ENCODE measurements at regions not wholly inside any gene's neighbourhood (a gene's known extent, or its start where the extent isn't known, plus 50 kb on each side); places are given as distances from the start of the nearest gene placed in this dataset.
"Not testable (repeated sequence)": the region's sequence is repeated elsewhere in the genome, so short reads cannot be mapped to it uniquely, and the experiment has no call there.

DNA sequence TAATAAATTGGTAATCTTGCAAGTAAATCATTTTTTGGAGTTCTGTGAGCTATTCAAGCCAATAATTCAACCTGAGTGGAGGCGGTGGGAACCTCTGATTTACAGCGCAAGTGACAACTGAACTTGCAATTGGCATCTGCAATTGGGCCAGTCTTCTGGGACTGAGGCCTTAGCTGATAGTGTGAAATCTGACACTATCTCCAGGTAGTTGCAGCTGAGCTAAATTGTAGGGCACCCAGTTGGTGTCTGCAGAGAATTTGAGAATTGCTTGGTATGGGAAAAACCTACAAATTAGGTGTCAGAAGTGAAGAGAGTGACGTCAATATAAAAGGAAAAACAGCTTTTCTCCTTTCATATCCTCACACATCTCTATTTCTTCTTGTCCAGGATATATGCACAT lies 1633.6 kb upstream of the GOT2 start:
- Histone ChIP-seq H3K27ac (no peak overlapping the region), H3K4me3 (no peak overlapping the region), H3K4me1 (replicated peaks in 1 of 2) (no peaks in the 10 kb centered on the region)
- 14 to 100% (median 88%) methylated on average over 1 to 3 of the region's 3 CpGs; no CpG with 5 or more reads in 1 of the 10 experiments for WGBS, 10 experiments
- ATAC-seq (replicated peaks in 6 of 8): no peak
- in situ Hi-C loops (cut with MboI; ENCODE audit: low pct_unique_long_range_greater_than_20kb in 2 of 9, low sequenced_read_pairs in 9 of 9, unreplicated experiment in 9 of 9): no loop called here

DNA sequence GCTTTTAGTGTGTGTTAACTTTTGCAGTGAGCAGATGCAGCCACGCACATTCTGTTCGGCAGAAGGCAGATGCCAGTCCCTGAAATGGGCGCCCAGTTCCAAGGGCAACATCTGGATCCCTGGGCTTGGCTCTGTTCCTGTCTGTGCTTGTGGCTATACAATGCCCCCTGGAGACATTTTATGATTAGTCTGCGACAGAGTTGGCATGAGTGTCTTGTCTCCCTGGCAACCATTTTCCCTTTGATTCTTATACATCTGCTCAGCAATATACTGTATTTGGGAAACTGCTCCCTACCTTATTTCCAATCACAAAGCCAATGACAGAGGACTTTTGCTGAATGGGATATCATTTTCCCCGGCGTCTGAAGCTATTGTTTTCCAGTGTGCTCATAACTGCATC lies 1629.5 kb upstream of the GOT2 start:
- WGBS, 10 experiments: 3 to 100% (median 64%) methylated on average over 3 to 6 of the region's 6 CpGs; no CpG with 5 or more reads in 2 of the 10 experiments

GRCh38 chr16:60359866-60360265 lies 1625.8 kb upstream of the GOT2 start:
- ATAC-seq (replicated peaks in 6 of 8); H3K27ac ChIP-seq; H3K4me1 ChIP-seq (replicated peaks in 1 of 2); in situ Hi-C loops (cut with MboI; ENCODE audit: low pct_unique_long_range_greater_than_20kb in 2 of 9, low sequenced_read_pairs in 9 of 9, unreplicated experiment in 9 of 9); H3K4me3 ChIP-seq: not testable (repeated sequence)
- WGBS, 10 experiments: 80 to 90% methylated on average over 1 to 2 of the region's 13 CpGs; no CpG with 5 or more reads in 8 of the 10 experiments

More for the DNA sequence above, 1629.5 kb upstream of the GOT2 start:
- Histone ChIP-seq H3K27ac (no peak overlapping the region), H3K4me3 (no peak overlapping the region), H3K4me1 (replicated peaks in 1 of 2) (peaks cover 0 to 2% of the 10 kb centered on the region in 2 donors)
- in situ Hi-C loops (cut with MboI; ENCODE audit: low pct_unique_long_range_greater_than_20kb in 2 of 9, low sequenced_read_pairs in 9 of 9, unreplicated experiment in 9 of 9): no loop called here
- ATAC-seq (replicated peaks in 6 of 8): peak in 1 of 8 experiments; percentile 8

DNA sequence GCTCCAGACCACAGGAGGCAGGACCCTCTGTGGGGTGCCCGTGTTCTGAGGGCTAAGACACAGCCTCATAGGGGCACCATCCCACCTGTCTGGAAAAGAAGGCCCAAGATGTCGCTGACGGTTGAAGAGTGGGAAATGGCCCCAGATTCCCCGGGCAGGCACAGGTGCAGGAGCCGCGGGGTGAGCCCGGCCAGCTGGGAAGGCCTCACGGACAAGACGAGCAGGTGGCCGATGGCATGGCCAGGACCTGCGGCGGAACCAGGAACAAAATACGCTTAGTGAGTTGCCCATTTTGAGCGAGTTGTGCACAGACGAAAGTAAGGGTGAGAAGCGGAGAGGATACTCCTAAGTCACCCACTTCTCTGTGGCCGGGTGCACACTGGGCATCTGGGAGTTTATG lies 1625.3 kb upstream of the GOT2 start:
- ATAC-seq (replicated peaks in 6 of 8); in situ Hi-C loops (cut with MboI; ENCODE audit: low pct_unique_long_range_greater_than_20kb in 2 of 9, low sequenced_read_pairs in 9 of 9, unreplicated experiment in 9 of 9); H3K27ac ChIP-seq; H3K4me3 ChIP-seq; H3K4me1 ChIP-seq (replicated peaks in 1 of 2): not testable (repeated sequence)
- WGBS, 10 experiments: 92 to 100% (median 100%) methylated on average over 1 to 10 of the region's 17 CpGs; no CpG with 5 or more reads in 7 of the 10 experiments

- ATAC-seq (replicated peaks in 6 of 8); H3K4me1 ChIP-seq (replicated peaks in 1 of 2); H3K27ac ChIP-seq; in situ Hi-C loops (cut with MboI; ENCODE audit: low pct_unique_long_range_greater_than_20kb in 2 of 9, low sequenced_read_pairs in 9 of 9, unreplicated experiment in 9 of 9); H3K4me3 ChIP-seq: not testable (repeated sequence)
- WGBS, 10 experiments: 40 to 93% methylated on average over 2 to 3 of the region's 29 CpGs; no CpG with 5 or more reads in 8 of the 10 experiments
Measured at GRCh38 chr16:60357876-60358522, 1623.9 kb upstream of the GOT2 start.

- no peak overlapping the region for H3K27ac ChIP-seq
- H3K4me1 ChIP-seq (replicated peaks in 1 of 2): no peaks in the 10 kb centered on the region
- WGBS, 10 experiments: 8 to 100% (median 86%) methylated on average over 1 of the region's 1 CpG; no CpG with 5 or more reads in 3 of the 10 experiments
- in situ Hi-C loops (cut with MboI; ENCODE audit: low pct_unique_long_range_greater_than_20kb in 2 of 9, low sequenced_read_pairs in 9 of 9, unreplicated experiment in 9 of 9): no loop called here
- H3K4me3 ChIP-seq: no peak overlapping the region
- no peak for ATAC-seq (replicated peaks in 6 of 8)
Measured at GRCh38 chr16:60346256-60346655, 1612.1 kb upstream of the GOT2 start.

DNA sequence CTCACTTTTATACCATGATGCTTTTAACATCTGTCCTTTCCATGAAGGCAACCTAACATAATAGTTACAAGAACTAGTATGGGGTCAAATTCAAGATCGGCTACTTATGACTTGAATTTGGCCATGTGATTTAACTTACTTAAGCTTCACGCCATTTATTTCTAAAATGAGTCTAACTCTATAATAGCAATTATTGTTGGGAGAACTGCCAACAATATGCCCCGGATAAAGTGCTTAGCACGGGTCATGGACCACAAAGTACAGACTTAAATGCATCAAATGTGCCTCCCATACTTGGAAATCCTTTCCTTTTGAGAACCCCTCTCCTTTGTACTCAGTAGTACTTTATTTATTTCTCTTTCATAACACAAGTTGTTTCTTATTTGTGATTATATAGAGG lies 1603.6 kb upstream of the GOT2 start:
- 0 to 95% (median 49%) methylated on average over 1 to 4 of the region's 4 CpGs; no CpG with 5 or more reads in 2 of the 10 experiments for WGBS, 10 experiments
- Histone ChIP-seq H3K4me3 (no peak overlapping the region), H3K27ac (no peak overlapping the region), H3K4me1 (replicated peaks in 1 of 2) (no peaks in the 10 kb centered on the region)
- in situ Hi-C loops (cut with MboI; ENCODE audit: low pct_unique_long_range_greater_than_20kb in 2 of 9, low sequenced_read_pairs in 9 of 9, unreplicated experiment in 9 of 9): no loop called here
- ATAC-seq (replicated peaks in 6 of 8): no peak

DNA sequence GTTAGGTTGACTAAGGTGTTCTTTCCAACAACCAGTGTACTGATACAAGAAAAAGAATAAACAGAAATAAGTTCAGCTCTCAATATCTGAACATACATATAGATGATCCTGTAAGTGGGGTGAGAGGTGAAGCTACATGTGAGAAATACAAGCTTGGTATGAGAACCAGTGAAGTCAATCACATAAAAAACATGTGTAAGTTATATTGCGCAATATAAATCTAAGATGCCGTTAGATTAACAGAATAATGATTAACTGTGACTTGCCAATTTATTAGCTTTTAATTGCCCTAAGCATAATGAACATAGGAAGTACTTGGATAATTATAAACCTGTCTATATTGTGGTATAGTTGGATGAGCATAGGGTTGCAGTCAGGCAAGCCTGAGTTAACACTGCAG lies 1597.1 kb upstream of the GOT2 start:
- ATAC-seq (replicated peaks in 6 of 8): no peak
- in situ Hi-C loops (cut with MboI; ENCODE audit: low pct_unique_long_range_greater_than_20kb in 2 of 9, low sequenced_read_pairs in 9 of 9, unreplicated experiment in 9 of 9): no loop called here
- Histone ChIP-seq H3K4me1 (replicated peaks in 1 of 2) (peaks cover 0 to 8% of the 10 kb centered on the region in 2 donors), H3K4me3 (no peak overlapping the region), H3K27ac (no peak overlapping the region)
- WGBS, 10 experiments: 0 to 86% (median 44%) methylated on average over 1 to 2 of the region's 2 CpGs; no CpG with 5 or more reads in 2 of the 10 experiments

DNA sequence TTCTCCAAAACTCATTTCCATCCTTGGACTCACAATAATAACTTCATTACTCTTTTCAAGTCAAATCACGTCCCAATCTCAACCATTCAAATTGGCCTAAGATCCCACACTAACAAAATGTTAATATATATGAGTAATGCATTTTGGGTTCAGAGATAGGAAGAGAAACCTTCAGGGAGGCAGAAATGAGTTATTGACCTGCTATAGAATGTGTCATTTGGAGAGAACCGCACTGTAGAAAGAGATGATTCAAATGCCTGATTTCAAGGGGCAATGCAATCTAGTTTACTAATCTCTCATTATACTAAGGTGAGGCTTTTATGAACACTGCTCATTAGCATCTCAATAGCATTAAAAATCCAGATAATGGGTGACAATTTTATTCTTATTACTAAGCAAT lies 1595.0 kb upstream of the GOT2 start:
- 19 to 100% (median 71%) methylated on average over 1 to 2 of the region's 2 CpGs; no CpG with 5 or more reads in 4 of the 10 experiments for WGBS, 10 experiments
- peak in 2 of 8 experiments; percentile 35 to 40 for ATAC-seq (replicated peaks in 6 of 8)
- in situ Hi-C loops (cut with MboI; ENCODE audit: low pct_unique_long_range_greater_than_20kb in 2 of 9, low sequenced_read_pairs in 9 of 9, unreplicated experiment in 9 of 9): no loop called here
- no peak overlapping the region for H3K4me3 ChIP-seq
- no peak overlapping the region for H3K27ac ChIP-seq
- H3K4me1 ChIP-seq (replicated peaks in 1 of 2): peaks cover 0 to 8% of the 10 kb centered on the region in 2 donors

- Histone ChIP-seq H3K4me3 (no peak overlapping the region), H3K27ac (no peak overlapping the region), H3K4me1 (replicated peaks in 1 of 2) (peaks cover 0 to 8% of the 10 kb centered on the region in 2 donors)
- ATAC-seq (replicated peaks in 6 of 8): peak in 3 of 8 experiments; percentile 47 to 80 (median 70)
- WGBS, 10 experiments: 10 to 100% (median 85%) methylated on average over 1 of the region's 1 CpG; no CpG with 5 or more reads in 3 of the 10 experiments
- in situ Hi-C loops (cut with MboI; ENCODE audit: low pct_unique_long_range_greater_than_20kb in 2 of 9, low sequenced_read_pairs in 9 of 9, unreplicated experiment in 9 of 9): no loop called here
Measured at GRCh38 chr16:60328152-60328551, 1594.0 kb upstream of the GOT2 start.

- ATAC-seq (replicated peaks in 6 of 8): no peak
- Histone ChIP-seq H3K27ac (no peak overlapping the region), H3K4me3 (no peak overlapping the region), H3K4me1 (replicated peaks in 1 of 2) (peaks cover 0 to 15% of the 10 kb centered on the region in 2 donors)
- in situ Hi-C loops (cut with MboI; ENCODE audit: low pct_unique_long_range_greater_than_20kb in 2 of 9, low sequenced_read_pairs in 9 of 9, unreplicated experiment in 9 of 9): no loop called here
- 14 to 100% (median 53%) methylated on average over 1 to 2 of the region's 2 CpGs; no CpG with 5 or more reads in 4 of the 10 experiments for WGBS, 10 experiments
Measured at GRCh38 chr16:60318486-60318885, 1584.4 kb upstream of the GOT2 start.

- Histone ChIP-seq H3K4me1 (replicated peaks in 1 of 2) (peaks cover 0 to 12% of the 10 kb centered on the region in 2 donors), H3K4me3 (no peak overlapping the region), H3K27ac (no peak overlapping the region)
- no peak for ATAC-seq (replicated peaks in 6 of 8)
- 0 to 100% (median 86%) methylated on average over 1 of the region's 1 CpG; no CpG with 5 or more reads in 3 of the 10 experiments for WGBS, 10 experiments
- in situ Hi-C loops (cut with MboI; ENCODE audit: low pct_unique_long_range_greater_than_20kb in 2 of 9, low sequenced_read_pairs in 9 of 9, unreplicated experiment in 9 of 9): no loop called here
Measured at GRCh38 chr16:60310846-60311445, 1576.8 kb upstream of the GOT2 start.

GRCh38 chr16:60304720-60305119 lies 1570.6 kb upstream of the GOT2 start:
- ATAC-seq (replicated peaks in 6 of 8): no peak
- Histone ChIP-seq H3K4me3 (no peak overlapping the region), H3K27ac (no peak overlapping the region), H3K4me1 (replicated peaks in 1 of 2) (peaks cover 0 to 8% of the 10 kb centered on the region in 2 donors)
- in situ Hi-C loops (cut with MboI; ENCODE audit: low pct_unique_long_range_greater_than_20kb in 2 of 9, low sequenced_read_pairs in 9 of 9, unreplicated experiment in 9 of 9): no loop called here
- WGBS, 10 experiments: 0 to 100% (median 80%) methylated on average over 1 to 2 of the region's 2 CpGs; no CpG with 5 or more reads in 1 of the 10 experiments
